MG63 (cell line): ENCODE measurements at regions not wholly inside any gene's neighbourhood (a gene's known extent, or its start where the extent isn't known, plus 50 kb on each side); places are given as distances from the start of the nearest gene placed in this dataset.

ENCODE experiments used
- DNase-seq: peaks from one replicate; pipeline ENCODE4 v3.0.0-alpha.2; 2020
- H3K27me3 ChIP-seq: fragments of 250-450 bp; sonication (Bioruptor Pico); 2 replicates; pipeline ENCODE4 v1.5.1; 2020; ENCODE audit warnings: mild to moderate bottlenecking, moderate library complexity
- H3K36me3 ChIP-seq: fragments of 250-450 bp; sonication (Bioruptor Pico); 2 replicates; pipeline ENCODE4 v1.5.1; 2020; ENCODE audit warnings: mild to moderate bottlenecking, moderate library complexity
- H3K4me3 ChIP-seq: fragments of 250-450 bp; sonication (Bioruptor Pico); 2 replicates; pipeline ENCODE4 v1.5.1; 2020; ENCODE audit warnings: mild to moderate bottlenecking, moderate library complexity
- H3K9me3 ChIP-seq: fragments of 250-450 bp; sonication (Bioruptor Pico); 2 replicates; pipeline ENCODE4 v1.5.1; 2020; ENCODE audit warnings: mild to moderate bottlenecking, moderate library complexity

DNA sequence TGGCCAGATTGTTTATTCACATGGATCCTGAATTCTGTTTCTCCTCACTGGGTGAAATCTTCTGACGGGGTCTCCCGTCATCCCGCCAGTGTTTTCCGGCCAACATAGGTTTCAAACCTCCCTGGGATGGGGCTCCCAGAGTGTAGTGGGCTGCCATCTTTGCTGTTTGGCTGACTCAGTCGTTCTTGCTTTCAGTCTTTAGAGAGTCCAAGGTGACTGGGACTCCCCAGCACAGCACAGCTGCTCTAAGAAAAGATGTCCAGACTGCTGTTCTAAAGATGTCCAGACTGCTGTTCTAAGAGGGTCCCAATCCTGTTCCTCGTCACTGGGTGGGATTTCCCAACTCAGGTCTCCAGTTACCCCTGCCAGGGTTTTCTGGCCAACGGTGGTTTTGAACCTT lies 801.9 kb upstream of the IGFBP3 start:
- Histone ChIP-seq H3K27me3 (no peaks in the 10 kb centered on the region), H3K36me3 (no peaks in the 10 kb centered on the region), H3K9me3 (peaks cover 13% of the 10 kb centered on the region), H3K4me3 (no peak overlapping the region)
- DNase-seq = no peak

DNA sequence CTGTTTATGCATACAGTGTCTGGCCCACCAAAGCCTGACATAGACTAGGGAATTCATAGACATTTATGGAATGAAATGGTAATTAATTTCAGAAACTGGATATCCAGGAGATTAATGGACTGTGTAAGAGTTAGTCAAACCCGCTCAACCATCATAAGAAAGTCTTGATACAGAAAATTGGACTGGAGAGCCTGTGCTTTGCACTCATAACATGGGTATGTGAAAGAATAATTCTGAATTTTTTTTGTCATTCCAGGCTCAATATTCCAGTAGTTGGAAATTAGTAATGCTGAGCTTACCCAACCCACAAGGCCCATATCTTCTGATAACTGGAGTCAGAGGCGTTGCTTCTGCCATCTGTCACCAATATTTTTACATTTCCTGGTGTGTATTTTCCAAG lies 799.7 kb upstream of the IGFBP3 start:
- Histone ChIP-seq H3K36me3 (no peaks in the 10 kb centered on the region), H3K27me3 (no peaks in the 10 kb centered on the region), H3K9me3 (no peaks in the 10 kb centered on the region), H3K4me3 (no peak overlapping the region)
- DNase-seq = no peak

DNA sequence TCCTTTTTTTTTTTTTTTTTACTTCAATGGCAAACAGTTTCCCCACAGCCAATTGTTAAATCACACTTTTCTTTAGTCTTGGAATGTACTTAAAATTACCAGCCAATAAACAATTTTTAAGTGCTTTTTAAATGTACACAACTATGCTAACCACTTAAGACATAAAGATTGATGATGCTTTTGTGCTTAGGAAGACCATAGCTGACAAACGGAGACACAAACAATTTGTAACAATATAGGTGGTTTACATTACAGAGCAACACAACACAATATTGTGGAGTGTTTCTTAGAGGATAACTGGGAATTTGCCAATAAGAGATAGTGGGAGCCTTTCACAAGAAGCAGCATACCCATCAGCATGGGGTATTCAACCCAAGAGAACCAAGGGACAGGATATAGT lies 798.5 kb upstream of the IGFBP3 start:
- no peaks in the 10 kb centered on the region for H3K9me3 ChIP-seq
- no peak overlapping the region for H3K4me3 ChIP-seq
- no peaks in the 10 kb centered on the region for H3K27me3 ChIP-seq
- no peak for DNase-seq
- no peaks in the 10 kb centered on the region for H3K36me3 ChIP-seq

DNA sequence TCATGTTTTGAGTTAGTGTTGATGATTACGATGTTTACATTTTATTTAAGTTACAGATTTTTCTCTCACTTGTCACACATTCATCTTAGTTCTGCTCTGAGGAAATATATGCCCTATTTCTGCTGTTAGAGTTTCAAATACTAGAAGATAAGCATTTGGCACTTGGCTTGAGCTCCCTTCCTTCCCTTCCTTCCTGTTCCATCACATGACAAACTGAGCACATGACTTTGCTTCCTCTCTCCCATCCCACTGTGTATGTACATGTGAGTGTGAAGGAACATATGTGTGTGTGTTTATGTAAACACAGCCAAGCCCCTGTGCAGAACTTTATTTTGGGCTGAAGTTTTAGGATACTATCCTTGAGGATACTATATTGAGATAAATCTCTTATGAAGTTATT lies 795.9 kb upstream of the IGFBP3 start:
- no peak for DNase-seq
- H3K4me3 ChIP-seq = no peak overlapping the region
- no peaks in the 10 kb centered on the region for H3K36me3 ChIP-seq
- H3K27me3 ChIP-seq = no peaks in the 10 kb centered on the region
- H3K9me3 ChIP-seq = no peaks in the 10 kb centered on the region

DNA sequence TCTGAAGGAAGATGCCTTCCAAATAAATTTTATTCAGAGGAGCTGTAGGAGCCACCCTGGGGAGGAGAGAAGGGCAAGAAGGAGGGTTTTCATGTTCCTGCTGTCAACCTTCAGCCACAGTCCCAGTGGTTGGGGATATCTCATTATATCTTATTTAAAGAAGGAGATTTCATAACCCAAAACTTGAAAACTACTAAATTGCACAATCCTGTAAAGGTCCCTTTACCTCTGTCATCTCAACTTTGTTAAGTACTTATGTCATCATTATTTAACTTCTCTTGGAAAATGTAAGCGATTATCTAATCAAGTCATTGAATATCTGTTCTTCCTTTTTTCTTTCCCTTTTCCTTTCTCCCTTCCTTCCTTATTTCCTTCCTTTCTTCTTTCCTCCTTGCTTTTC lies 794.5 kb upstream of the IGFBP3 start:
- H3K36me3 ChIP-seq = no peaks in the 10 kb centered on the region
- H3K27me3 ChIP-seq = no peaks in the 10 kb centered on the region
- H3K4me3 ChIP-seq = no peak overlapping the region
- DNase-seq = no peak
- H3K9me3 ChIP-seq = no peaks in the 10 kb centered on the region

DNA sequence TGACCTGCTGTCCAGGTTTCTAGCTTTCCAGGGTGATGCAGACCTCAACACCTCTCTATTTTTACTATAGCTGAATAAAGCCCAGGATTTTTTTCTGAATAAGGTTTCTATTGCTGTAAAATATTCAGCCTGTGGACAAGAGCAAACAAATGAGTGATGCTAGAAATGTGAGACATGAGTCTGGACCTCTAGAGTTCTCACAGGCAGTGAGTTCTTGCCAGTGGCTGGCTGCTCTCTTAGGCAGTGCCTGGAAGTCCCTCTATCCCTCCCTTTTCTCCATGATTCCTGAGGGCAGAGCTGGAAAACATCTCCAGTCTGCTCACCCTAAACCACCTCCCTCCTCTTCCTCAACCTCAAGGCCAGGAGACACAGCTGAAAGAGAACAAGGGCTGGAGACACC lies 793.8 kb upstream of the IGFBP3 start:
- no peaks in the 10 kb centered on the region for H3K27me3 ChIP-seq
- H3K4me3 ChIP-seq = no peak overlapping the region
- DNase-seq = no peak
- H3K9me3 ChIP-seq = no peaks in the 10 kb centered on the region
- no peaks in the 10 kb centered on the region for H3K36me3 ChIP-seq

DNA sequence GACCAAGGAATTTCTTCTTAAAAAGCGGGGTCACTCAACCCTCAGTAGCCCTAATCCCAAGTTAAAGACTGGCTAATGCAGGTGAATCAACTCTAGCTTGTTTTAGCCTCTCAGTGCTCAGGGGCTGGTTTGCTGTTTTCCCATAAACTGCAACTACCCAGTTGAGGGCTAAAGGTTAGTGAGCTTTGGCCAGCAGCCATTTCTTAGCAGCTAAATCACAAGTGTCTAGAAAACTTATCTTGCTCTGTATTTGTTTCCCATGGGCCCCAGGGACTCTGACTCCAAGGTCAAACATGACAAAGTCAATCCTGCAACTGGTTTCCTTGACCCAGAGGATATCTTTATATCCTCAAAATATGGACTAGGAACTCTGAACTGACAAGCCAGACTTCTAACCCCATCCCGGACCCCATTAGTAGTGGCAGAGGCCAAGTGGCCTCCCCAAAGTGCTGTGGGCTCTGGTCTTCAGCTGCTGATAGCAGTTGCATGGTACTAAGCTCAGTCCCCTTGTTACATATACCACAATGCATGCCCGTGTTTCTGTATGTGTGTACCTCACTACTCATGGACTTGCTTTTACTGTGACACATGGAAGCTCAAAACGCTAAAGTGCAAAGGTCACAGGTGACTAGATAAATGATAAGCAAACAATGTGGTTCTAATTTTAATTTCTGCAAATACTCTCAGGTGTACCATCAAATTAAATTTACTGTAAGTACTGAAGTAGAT lies 793.0 kb upstream of the IGFBP3 start:
- Histone ChIP-seq H3K9me3 (no peaks in the 10 kb centered on the region), H3K27me3 (no peaks in the 10 kb centered on the region), H3K4me3 (no peak overlapping the region), H3K36me3 (no peaks in the 10 kb centered on the region)
- DNase-seq = no peak

DNA sequence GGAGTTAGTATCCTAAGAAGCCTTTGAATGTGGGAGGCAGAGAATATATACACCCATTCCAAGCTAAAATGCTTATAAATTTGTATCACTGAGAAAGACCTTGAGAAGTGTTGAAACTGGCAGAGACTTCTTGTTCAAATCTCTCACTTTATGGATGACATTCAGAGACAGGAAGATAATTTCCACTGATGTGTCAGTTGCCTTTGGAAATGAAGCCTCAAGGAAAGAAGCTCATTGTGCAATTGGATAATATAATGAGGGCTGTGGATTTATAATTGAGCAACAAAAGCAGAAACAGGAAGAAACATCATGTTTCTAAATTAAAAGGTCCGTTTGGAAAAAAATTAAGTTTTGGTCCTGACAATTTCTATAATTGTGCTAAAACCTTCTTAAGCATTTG lies 789.9 kb upstream of the IGFBP3 start:
- Histone ChIP-seq H3K9me3 (no peaks in the 10 kb centered on the region), H3K27me3 (no peaks in the 10 kb centered on the region), H3K4me3 (no peak overlapping the region), H3K36me3 (no peaks in the 10 kb centered on the region)
- no peak for DNase-seq

DNA sequence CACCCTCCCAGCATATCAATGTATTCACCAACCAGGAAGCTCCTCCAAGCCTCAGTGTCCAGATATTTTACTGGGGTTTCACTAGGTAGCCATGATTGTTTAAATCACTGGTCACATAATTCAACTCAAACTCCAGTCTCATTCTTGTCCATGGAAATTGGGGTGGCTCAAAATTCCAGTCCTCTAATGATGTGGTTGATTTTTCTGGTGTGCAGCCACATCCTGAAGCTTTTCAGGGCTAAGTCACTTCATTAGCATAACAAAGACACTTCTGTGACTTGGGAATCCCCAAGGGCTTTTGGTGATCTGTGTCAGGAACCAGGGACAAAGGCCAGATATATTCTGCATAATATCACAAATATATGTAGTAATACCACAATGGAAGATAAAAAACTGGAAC lies 786.9 kb upstream of the IGFBP3 start:
- no peaks in the 10 kb centered on the region for H3K36me3 ChIP-seq
- DNase-seq = no peak
- H3K27me3 ChIP-seq = no peaks in the 10 kb centered on the region
- no peak overlapping the region for H3K4me3 ChIP-seq
- no peaks in the 10 kb centered on the region for H3K9me3 ChIP-seq

DNA sequence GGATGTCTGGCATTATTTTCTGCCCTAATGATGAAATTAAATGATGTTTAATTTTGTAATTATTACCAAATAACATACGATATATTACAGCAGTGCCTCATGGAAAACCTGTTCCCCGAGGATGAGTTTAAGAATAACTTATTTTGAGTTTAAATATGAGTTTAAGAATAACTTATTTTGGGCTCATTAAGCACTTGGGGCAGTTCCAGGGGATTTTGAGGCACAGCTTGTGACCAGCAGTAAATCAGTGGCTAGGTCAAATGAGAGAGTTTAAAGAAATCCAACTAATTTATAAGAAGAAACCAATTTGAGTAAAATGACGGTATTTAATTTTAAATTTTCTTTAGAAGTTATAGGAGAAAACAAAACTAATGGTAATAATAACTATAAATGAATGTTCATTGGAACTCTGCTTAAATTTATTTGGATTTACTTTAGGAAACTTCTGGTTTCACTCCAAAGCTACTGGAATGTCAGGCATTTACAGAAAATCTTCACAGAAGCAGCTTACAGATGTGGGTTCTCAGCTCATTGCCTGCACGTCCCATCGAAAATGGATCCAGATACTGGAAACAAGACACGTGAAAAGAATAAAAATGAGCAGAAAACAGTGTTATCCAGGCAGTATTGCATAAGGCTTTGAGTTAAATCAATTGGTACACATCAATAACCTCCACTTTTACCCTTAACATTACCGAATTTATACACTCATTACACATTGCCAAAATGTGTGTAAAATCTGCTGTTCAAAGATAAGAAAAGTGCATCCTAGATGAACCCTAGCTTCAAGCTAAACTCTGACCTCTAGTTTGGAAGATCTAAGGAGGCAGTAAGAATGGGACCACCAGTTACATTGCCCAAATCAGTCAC lies 784.5 kb upstream of the IGFBP3 start:
- Histone ChIP-seq H3K4me3 (no peak overlapping the region), H3K36me3 (no peaks in the 10 kb centered on the region), H3K9me3 (no peaks in the 10 kb centered on the region), H3K27me3 (no peaks in the 10 kb centered on the region)
- DNase-seq = no peak

DNA sequence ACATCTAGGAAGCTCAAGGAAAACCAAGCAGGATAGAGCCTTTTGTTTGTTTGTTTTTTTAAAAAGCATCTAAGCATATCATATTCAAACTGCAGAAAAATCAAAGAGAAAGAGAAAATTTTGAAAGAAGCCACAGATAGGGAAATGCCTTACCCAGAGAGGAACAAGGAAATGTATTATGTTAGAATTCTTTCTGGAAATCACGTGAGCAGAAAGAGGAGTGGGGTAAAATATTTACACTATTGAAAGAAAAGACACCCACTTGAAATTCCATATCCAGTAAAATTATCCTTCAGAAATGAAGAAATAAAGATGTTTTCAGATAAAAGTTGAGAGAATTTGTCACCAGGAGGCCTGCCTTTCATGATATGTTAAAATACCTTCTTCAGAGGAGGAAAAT lies 775.7 kb upstream of the IGFBP3 start:
- DNase-seq = no peak
- Histone ChIP-seq H3K9me3 (no peaks in the 10 kb centered on the region; the same call in 1 of the 2 replicates), H3K4me3 (no peak overlapping the region), H3K27me3 (no peaks in the 10 kb centered on the region), H3K36me3 (no peaks in the 10 kb centered on the region)

DNA sequence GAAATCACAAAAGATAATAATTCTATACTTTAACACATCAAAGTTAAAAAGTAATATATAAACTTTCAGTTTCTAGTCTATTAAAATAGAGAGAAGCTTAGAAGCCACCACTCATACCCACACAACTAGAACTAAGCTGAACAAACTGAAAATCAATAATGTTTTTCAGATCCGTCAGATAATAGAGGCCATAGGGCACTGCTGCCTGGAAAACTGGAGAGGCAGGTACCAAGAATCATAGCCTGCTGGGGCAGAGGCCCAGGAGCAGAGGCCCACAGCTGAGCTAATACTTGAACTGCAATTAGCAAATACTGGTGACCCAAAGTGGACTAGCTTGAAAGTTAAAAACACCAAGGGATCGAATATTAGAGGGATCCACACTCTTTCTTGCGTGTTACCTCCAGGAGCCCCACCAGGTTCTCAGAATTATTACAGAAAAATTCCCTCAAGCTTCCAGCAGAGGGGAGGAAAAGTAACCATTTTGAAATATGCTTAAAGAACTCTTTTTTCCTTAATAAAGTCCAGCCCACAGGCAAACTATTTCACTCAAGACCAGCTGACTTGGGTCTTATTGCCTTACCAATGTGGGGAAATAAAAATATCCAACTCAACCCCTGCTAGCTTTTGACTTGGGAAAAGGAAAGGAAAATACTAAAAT lies 774.1 kb upstream of the IGFBP3 start:
- H3K27me3 ChIP-seq = no peaks in the 10 kb centered on the region
- no peak overlapping the region for H3K4me3 ChIP-seq
- no peak for DNase-seq
- H3K9me3 ChIP-seq = no peaks in the 10 kb centered on the region; the same call in 1 of the 2 replicates
- no peaks in the 10 kb centered on the region for H3K36me3 ChIP-seq

DNA sequence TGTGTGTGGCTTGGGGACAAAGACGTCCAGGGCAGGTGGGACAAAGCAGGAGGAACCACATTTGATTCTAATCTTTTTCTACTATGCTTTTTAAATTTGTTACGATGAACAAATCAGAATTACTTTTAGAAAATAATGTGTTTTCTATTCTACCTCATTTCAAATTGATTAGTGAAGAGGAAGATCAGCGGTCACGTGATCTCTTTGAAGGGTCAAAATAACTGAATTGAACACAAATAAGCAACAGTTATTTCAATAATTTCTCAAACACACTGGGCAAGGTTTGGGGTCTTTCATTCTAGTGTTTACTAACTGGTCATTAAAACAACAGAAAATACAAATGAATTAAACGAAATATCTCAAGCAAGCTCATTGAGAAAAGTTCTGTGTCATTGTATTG lies 773.0 kb upstream of the IGFBP3 start:
- Histone ChIP-seq H3K27me3 (no peaks in the 10 kb centered on the region), H3K36me3 (no peaks in the 10 kb centered on the region), H3K4me3 (no peak overlapping the region), H3K9me3 (no peaks in the 10 kb centered on the region; the same call in 1 of the 2 replicates)
- no peak for DNase-seq

DNA sequence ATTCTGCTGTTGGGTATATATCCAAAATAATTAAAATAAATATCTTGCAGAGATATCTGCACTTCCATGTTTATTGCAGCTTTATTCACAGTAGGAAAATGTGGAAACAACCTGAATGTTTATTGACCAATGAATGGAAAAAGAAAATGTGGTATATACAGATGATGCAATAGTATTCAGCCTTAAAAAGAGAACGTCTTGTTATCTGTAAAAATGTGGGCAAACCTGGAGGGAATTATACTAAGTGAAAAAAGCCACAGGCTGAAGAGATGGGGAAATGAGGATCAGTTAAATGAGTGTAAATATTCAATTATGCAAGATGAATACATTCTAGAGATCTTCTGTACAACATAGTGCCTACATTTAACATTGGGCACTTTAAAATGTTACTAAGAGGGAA lies 766.1 kb upstream of the IGFBP3 start:
- Histone ChIP-seq H3K27me3 (no peaks in the 10 kb centered on the region), H3K9me3 (peaks cover 2% of the 10 kb centered on the region; the same call in 1 of the 2 replicates), H3K4me3 (no peak overlapping the region), H3K36me3 (no peaks in the 10 kb centered on the region)
- DNase-seq = no peak

DNA sequence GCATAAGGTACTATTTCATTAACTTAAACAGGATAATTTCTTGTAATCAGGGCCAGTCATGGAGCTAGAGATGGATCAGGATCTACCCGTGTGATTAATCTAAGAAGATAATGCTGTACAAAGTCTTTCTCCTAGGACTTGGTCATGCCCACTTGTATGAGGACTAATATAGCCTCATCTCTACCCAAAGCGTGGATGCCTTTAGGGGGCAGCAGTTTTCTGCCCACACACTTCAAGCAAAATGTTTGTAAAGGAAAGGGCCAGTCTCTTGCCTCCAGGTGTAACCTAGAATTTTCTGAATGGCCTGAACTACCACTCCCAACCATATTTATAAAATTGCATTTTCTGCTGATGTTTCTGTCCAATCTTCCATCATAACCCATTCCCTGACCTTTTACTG lies 764.0 kb upstream of the IGFBP3 start:
- Histone ChIP-seq H3K36me3 (no peaks in the 10 kb centered on the region), H3K4me3 (no peak overlapping the region), H3K9me3 (peaks cover 2% of the 10 kb centered on the region; the same call in 1 of the 2 replicates), H3K27me3 (no peaks in the 10 kb centered on the region)
- no peak for DNase-seq

DNA sequence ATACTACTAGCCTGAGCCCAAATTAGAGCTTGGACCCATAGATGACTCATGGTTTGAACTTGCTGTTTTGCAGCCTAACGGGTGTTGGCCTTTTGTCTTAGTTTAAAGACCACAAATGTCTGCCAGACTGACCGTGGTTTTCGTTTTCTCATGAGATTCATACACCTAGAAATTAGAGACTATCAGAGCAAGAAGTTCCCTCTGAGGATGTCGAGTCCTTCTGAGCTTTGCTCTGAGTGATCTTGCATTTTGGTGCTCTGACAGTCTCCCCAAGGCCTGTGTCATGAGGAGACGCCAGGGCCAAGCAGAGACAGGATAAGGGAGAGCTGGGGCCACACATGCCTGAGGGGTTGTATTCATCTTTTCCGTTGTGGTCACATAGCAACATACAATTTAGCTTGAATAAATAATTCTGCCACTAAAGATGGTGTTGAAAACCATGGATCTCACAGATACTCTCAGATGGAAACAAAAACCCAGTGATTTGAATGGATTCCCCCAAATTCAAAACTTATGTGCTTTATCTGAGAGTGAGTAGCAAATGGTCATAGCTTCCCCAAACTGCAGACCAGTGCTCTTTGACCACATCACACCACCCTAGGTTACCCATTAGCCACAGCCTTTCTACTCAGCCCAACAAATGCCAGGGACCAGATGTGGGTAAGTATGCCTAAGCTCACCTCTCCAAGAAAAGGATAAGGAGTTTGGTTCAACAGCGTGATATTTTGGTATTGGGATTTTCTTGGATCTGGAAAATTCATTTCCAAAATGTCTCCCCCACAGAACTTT lies 762.0 kb upstream of the IGFBP3 start:
- DNase-seq = peak; percentile 63
- no peaks in the 10 kb centered on the region for H3K36me3 ChIP-seq
- H3K9me3 ChIP-seq = no peaks in the 10 kb centered on the region
- no peaks in the 10 kb centered on the region for H3K27me3 ChIP-seq
- H3K4me3 ChIP-seq = no peak overlapping the region
